HEK293 (cell line): ENCODE measurements at regions not wholly inside any gene's neighbourhood (a gene's known extent, or its start where the extent isn't known, plus 50 kb on each side); places are given as distances from the start of the nearest gene placed in this dataset.

Experiments
- CTCF ChIA-PET: fragments of 350-600 bp; formaldehyde crosslinking; extraction: SDS; loops from one replicate; lab custom pipeline; 2021; ENCODE audit warnings: antibody characterized with exemption; lab: Yijun Ruan, JAX
- POLR2A ChIA-PET: fragments of 300-600 bp; formaldehyde crosslinking; extraction: SDS; loops from one replicate; lab custom pipeline; 2020; ENCODE audit warnings: antibody characterized with exemption, inconsistent platforms; lab: Yijun Ruan, JAX
- H3K27ac ChIP-seq: fragments of 200-500 bp; sonication (Bioruptor generic); 2 replicates; pipeline ENCODE4 v1.5.1; 2014; ENCODE audit warnings: low read depth, low read length, control low read depth, inconsistent platforms; ENCODE audit errors: extremely low read depth
- H3K36me3 ChIP-seq, 2 experiments: fragments of 200-500 bp in 1 of 2; sonication (Bioruptor generic) in 1 of 2; 1 replicate in 1 of 2; 2 replicates in 1 of 2; pipeline ENCODE4 v1.5.1; 2014 to 2017; ENCODE audit warnings: inconsistent platforms in 2 of 2, low read length in 2 of 2; ENCODE audit not compliant: control insufficient read depth in 2 of 2, insufficient read depth in 1 of 2
- H3K4me1 ChIP-seq: fragments of 200-500 bp; sonication (Bioruptor generic); 2 replicates; pipeline ENCODE4 v1.5.1; 2014; ENCODE audit warnings: mild to moderate bottlenecking, low read length, inconsistent platforms; ENCODE audit not compliant: control insufficient read depth, insufficient read depth
- H3K4me3 ChIP-seq: 2 replicates; pipeline ENCODE4 v1.5.1; 2011; ENCODE audit warnings: low read depth, mild to moderate bottlenecking, control low read depth, low read length, moderate library complexity
- H3K9me3 ChIP-seq: fragments of 200-500 bp; sonication (Bioruptor generic); 2 replicates; pipeline ENCODE4 v1.5.1; 2014; ENCODE audit warnings: low read depth, low read length, inconsistent platforms; ENCODE audit not compliant: control insufficient read depth, insufficient read depth
- GLIS1 ChIP-seq: fragments of 450-650 bp; formaldehyde crosslinking; IDR thresholded peaks from 2 replicates; pipeline ENCODE4 v1.5.1; 2016; ENCODE audit warnings: missing biosample characterization, missing genetic modification characterization
- MEIS1 ChIP-seq: sonication (generic); formaldehyde crosslinking; IDR thresholded peaks from 2 replicates; pipeline ENCODE4 v1.8.1; 2022; ENCODE audit warnings: missing genetic modification reagents, mild to moderate bottlenecking, borderline replicate concordance
- PRDM1 ChIP-seq: fragments of 450-650 bp; formaldehyde crosslinking; IDR thresholded peaks from 2 replicates; pipeline ENCODE4; 2016; ENCODE audit warnings: missing biosample characterization, missing genetic modification characterization
- SALL2 ChIP-seq: fragments of 450-650 bp; formaldehyde crosslinking; IDR thresholded peaks from 2 replicates; pipeline ENCODE4 v1.5.0; 2017; ENCODE audit warnings: missing biosample characterization, mild to moderate bottlenecking, missing genetic modification characterization, borderline replicate concordance
- ZBTB26 ChIP-seq: fragments of 450-650 bp; formaldehyde crosslinking; optimal IDR thresholded peaks from 2 replicates; pipeline ENCODE3; 2016; ENCODE audit warnings: missing biosample characterization, mild to moderate bottlenecking, missing genetic modification characterization
- ZFP3 ChIP-seq: fragments of 450-650 bp; formaldehyde crosslinking; IDR thresholded peaks from 2 replicates; pipeline ENCODE4 v1.5.1; 2016; ENCODE audit warnings: low read depth, missing biosample characterization, missing genetic modification characterization
- ZNF132 ChIP-seq: fragments of 450-650 bp; formaldehyde crosslinking; IDR thresholded peaks from 2 replicates; pipeline ENCODE4 v1.5.1; 2017; ENCODE audit warnings: missing biosample characterization, missing genetic modification characterization, borderline replicate concordance
- ZNF16 ChIP-seq: fragments of 450-650 bp; formaldehyde crosslinking; IDR thresholded peaks from 2 replicates; pipeline ENCODE4 v1.5.1; 2016; ENCODE audit warnings: low read depth, missing biosample characterization, missing genetic modification characterization
- ZNF175 ChIP-seq: fragments of 450-650 bp; formaldehyde crosslinking; IDR thresholded peaks from 2 replicates; pipeline ENCODE4 v1.5.1; 2016; ENCODE audit warnings: missing biosample characterization, missing genetic modification characterization
- ZNF223 ChIP-seq: fragments of 450-650 bp; formaldehyde crosslinking; IDR thresholded peaks from 2 replicates; pipeline ENCODE4 v1.5.1; 2016; ENCODE audit warnings: missing biosample characterization, missing genetic modification characterization
- ZNF266 ChIP-seq: fragments of 450-650 bp; formaldehyde crosslinking; IDR thresholded peaks from 2 replicates; pipeline ENCODE4 v1.5.1; 2016; ENCODE audit warnings: missing biosample characterization, missing genetic modification characterization, low read depth
- ZNF292 ChIP-seq: fragments of 450-650 bp; formaldehyde crosslinking; IDR thresholded peaks from 2 replicates; pipeline ENCODE4 v1.5.1; 2016; ENCODE audit warnings: low read depth, missing biosample characterization, missing genetic modification characterization, borderline replicate concordance
- ZNF341 ChIP-seq: fragments of 450-650 bp; formaldehyde crosslinking; IDR thresholded peaks from 2 replicates; pipeline ENCODE4; 2016; ENCODE audit warnings: low read depth, missing biosample characterization, missing genetic modification characterization
- ZNF521 ChIP-seq: fragments of 450-650 bp; formaldehyde crosslinking; IDR thresholded peaks from 2 replicates; pipeline ENCODE4 v1.5.1; 2017; ENCODE audit warnings: missing biosample characterization, mild to moderate bottlenecking, missing genetic modification characterization
- ZNF558 ChIP-seq: fragments of 450-650 bp; formaldehyde crosslinking; IDR thresholded peaks from 2 replicates; pipeline ENCODE4 v1.5.1; 2016; ENCODE audit warnings: missing biosample characterization, missing genetic modification characterization
- ZNF621 ChIP-seq: fragments of 450-650 bp; formaldehyde crosslinking; IDR thresholded peaks from 2 replicates; pipeline ENCODE4 v1.5.1; 2017; ENCODE audit warnings: missing biosample characterization, missing genetic modification characterization
- ZNF654 ChIP-seq: fragments of 450-650 bp; formaldehyde crosslinking; IDR thresholded peaks from 2 replicates; pipeline ENCODE4 v1.5.1; 2016; ENCODE audit warnings: low read depth, missing biosample characterization, missing genetic modification characterization
- ZNF664 ChIP-seq: fragments of 450-650 bp; formaldehyde crosslinking; IDR thresholded peaks from 2 replicates; pipeline ENCODE4 v1.5.1; 2016; ENCODE audit warnings: missing biosample characterization, missing genetic modification characterization
- ZNF670 ChIP-seq: fragments of 450-650 bp; formaldehyde crosslinking; IDR thresholded peaks from 2 replicates; pipeline ENCODE4 v1.5.1; 2016; ENCODE audit warnings: missing biosample characterization, missing genetic modification characterization, low read depth
- ZNF830 ChIP-seq: fragments of 450-650 bp; IDR thresholded peaks from 2 replicates; pipeline ENCODE4 v1.5.0; 2018; ENCODE audit warnings: missing biosample characterization, missing genetic modification characterization, low read depth, mild to moderate bottlenecking, moderate library complexity
- ZSCAN16 ChIP-seq: fragments of 450-650 bp; formaldehyde crosslinking; IDR thresholded peaks from 2 replicates; pipeline ENCODE4 v1.5.1; 2016; ENCODE audit warnings: missing biosample characterization, missing genetic modification characterization
- ZXDB ChIP-seq: fragments of 450-650 bp; formaldehyde crosslinking; IDR thresholded peaks from 2 replicates; pipeline ENCODE4 v1.5.1; 2016; ENCODE audit warnings: missing biosample characterization, missing genetic modification characterization
- TF ChIP-seq, protein P1 (sequence below): fragments of 450-650 bp; formaldehyde crosslinking; conservative IDR thresholded peaks from 2 replicates; pipeline ENCODE4 v1.5.1; 2016; ENCODE audit warnings: low read depth, missing biosample characterization, missing genetic modification characterization

DNA sequence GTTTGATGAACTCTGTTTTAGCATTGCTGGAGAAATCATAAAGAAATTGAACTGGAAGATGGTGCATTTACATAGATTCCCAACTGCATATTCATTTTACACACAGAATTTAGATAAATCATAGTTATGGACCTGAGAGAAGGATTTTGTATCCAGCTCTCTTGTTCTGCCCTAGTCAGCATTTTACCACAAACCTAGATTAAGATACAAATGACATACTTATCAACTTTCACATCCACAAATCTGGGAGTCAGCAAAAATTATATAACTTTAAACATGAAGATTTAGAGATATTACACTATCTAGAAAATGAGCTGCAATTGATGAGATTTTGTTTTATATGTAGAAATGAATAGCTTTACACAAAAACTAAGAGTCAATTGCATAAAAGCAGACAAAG is 632.8 kb downstream of the IGSF11 start (continued):
- TF ChIP-seq MEIS1 (no peak), PRDM1 (tag by site-specific recombination) (no peak), ZSCAN16 (tag by site-specific recombination) (no peak), GLIS1 (tag by site-specific recombination) (no peak), ZNF223 (tag by site-specific recombination) (no peak)
- TF ChIP-seq, all 188 proteins: peak for 0

- CTCF ChIA-PET: interaction anchor here (0.5 kb wide), 1 partner anchor 1224 kb away, joined by 3 read pairs; no protein-coding TSS in a partner anchor
Observed at GRCh38 chr3:118402971-118403370, 631.7 kb downstream of the IGSF11 start.

DNA sequence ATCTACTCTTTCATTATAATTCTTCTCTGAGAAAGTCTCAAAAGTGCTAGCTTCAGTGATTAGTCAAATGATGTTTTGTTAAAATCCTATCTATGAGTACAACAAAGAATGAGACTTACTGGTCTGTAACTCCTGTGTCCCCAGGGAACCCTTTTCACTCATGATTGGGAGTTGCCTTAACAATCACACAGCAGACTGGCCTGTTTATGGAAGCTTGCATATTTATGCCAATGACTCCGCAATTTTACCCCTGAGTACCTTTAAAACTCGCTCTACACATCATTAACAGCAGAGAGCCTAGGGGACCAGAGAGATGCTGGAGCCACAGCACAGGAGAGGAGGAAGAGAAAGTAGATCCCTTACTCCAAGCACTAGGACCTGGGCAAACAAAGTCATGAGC is 628.1 kb downstream of the IGSF11 start:
- CTCF ChIA-PET: no interaction called here
- Histone ChIP-seq H3K36me3 (no peaks in the 10 kb centered on the region), H3K27ac (no peak overlapping the region), H3K4me1 (no peaks in the 10 kb centered on the region), H3K4me3 (no peak overlapping the region), H3K9me3 (no peaks in the 10 kb centered on the region)
- POLR2A ChIA-PET: no interaction called here
- TF ChIP-seq ZXDB (no peak), ZNF621 (tag by site-specific recombination) (no peak), ZNF16 (tag by site-specific recombination) (no peak), ZNF175 (tag by site-specific recombination) (no peak), SALL2 (tag by site-specific recombination) (no peak)
- TF ChIP-seq, protein P1, sequence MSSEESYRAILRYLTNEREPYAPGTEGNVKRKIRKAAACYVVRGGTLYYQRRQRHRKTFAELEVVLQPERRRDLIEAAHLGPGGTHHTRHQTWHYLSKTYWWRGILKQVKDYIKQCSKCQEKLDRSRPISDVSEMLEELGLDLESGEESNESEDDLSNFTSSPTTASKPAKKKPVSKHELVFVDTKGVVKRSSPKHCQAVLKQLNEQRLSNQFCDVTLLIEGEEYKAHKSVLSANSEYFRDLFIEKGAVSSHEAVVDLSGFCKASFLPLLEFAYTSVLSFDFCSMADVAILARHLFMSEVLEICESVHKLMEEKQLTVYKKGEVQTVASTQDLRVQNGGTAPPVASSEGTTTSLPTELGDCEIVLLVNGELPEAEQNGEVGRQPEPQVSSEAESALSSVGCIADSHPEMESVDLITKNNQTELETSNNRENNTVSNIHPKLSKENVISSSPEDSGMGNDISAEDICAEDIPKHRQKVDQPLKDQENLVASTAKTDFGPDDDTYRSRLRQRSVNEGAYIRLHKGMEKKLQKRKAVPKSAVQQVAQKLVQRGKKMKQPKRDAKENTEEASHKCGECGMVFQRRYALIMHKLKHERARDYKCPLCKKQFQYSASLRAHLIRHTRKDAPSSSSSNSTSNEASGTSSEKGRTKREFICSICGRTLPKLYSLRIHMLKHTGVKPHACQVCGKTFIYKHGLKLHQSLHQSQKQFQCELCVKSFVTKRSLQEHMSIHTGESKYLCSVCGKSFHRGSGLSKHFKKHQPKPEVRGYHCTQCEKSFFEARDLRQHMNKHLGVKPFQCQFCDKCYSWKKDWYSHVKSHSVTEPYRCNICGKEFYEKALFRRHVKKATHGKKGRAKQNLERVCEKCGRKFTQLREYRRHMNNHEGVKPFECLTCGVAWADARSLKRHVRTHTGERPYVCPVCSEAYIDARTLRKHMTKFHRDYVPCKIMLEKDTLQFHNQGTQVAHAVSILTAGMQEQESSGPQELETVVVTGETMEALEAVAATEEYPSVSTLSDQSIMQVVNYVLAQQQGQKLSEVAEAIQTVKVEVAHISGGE: no peak

More at GRCh38 chr3:118402971-118403370, 631.7 kb downstream of the IGSF11 start:
- no peak overlapping the region for H3K27ac ChIP-seq
- no peaks in the 10 kb centered on the region for H3K9me3 ChIP-seq
- TF ChIP-seq ZNF664 (tag by site-specific recombination) (no peak), ZNF292 (no peak), ZNF558 (tag by site-specific recombination) (no peak), ZNF341 (tag by site-specific recombination) (no peak), ZNF654 (tag by site-specific recombination) (no peak), ZBTB26 (tag by site-specific recombination) (no peak), ZNF521 (tag by site-specific recombination) (no peak), ZNF830 (tag by site-specific recombination) (no peak), ZNF132 (no peak), ZNF670 (tag by site-specific recombination) (no peak), ZNF266 (tag by site-specific recombination) (no peak), ZFP3 (tag by site-specific recombination) (no peak)
- POLR2A ChIA-PET: no interaction called here
- no peaks in the 10 kb centered on the region for H3K36me3 ChIP-seq
- no peaks in the 10 kb centered on the region for H3K4me1 ChIP-seq
- no peak overlapping the region for H3K4me3 ChIP-seq
